GM21515 (cell line): ENCODE measurements at regions not wholly inside any gene's neighbourhood (a gene's known extent, or its start where the extent isn't known, plus 50 kb on each side); places are given as distances from the start of the nearest gene placed in this dataset.
"Not testable (repeated sequence)": the region's sequence is repeated elsewhere in the genome, so short reads cannot be mapped to it uniquely, and the experiment has no call there.

Source experiments
- ATAC-seq: cut with Tn5 transposase; IDR thresholded peaks from one replicate; pipeline ENCODE4 v1.9.1; 2021; ENCODE audit not compliant: unreplicated experiment

DNA sequence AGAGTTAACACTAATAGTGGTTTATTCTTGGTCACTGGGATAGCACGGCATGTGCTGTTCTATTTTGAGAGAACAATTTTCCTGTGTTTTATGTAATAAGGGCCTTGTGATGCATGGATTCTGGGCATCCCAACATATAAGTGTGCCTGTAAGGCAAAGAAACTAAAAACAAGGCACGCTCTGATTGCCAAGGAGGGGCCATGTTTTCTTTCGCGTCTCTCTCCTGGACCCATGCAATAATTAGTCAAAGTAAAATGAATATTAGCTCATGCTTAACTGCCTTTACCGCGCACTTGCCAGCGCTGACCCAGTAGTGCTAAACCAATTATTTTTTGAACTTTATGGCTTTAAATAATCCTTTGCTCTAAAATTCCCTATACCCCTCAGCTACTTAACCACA, 140.9 kb downstream of the PSAT1 start:
- no peak for ATAC-seq

DNA sequence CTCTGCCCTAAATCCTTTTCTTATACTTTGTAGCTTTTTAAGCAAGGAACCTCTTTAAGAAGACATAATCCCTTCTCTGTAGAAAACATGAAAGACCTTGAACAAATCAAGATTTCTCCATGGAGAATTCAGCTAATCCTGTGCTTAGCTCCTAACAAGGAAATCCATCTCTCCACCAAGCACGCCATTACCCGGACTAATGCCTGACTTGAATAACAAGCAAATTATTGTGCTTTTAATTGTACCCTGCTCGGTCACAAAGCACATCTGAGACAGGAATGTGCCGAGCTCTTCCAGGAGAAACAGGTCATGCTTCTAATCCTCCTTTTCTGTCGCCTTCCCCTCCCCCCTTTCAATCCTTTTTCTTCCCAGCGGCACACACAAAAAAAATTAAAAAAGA, 141.3 kb downstream of the PSAT1 start:
- no peak for ATAC-seq

DNA sequence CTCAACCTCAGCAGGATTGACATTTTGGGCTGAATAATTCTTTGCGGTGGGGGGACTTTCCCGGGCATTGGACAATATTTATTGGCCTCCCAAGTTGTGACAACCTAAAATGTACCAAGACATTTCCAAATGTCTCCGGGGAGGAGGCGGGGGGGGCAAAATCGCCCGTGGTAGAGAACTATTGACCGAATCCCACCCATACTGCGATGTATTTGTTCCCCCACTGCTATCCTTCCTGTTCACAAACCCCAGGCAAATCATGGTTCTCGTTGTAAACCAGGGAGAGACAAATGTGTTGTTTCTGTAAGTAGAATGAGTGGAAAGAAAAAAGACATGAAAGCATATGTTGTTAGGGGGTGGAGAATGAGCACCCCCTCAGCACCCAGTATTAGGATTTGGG, 141.9 kb downstream of the PSAT1 start:
- ATAC-seq = no peak

DNA sequence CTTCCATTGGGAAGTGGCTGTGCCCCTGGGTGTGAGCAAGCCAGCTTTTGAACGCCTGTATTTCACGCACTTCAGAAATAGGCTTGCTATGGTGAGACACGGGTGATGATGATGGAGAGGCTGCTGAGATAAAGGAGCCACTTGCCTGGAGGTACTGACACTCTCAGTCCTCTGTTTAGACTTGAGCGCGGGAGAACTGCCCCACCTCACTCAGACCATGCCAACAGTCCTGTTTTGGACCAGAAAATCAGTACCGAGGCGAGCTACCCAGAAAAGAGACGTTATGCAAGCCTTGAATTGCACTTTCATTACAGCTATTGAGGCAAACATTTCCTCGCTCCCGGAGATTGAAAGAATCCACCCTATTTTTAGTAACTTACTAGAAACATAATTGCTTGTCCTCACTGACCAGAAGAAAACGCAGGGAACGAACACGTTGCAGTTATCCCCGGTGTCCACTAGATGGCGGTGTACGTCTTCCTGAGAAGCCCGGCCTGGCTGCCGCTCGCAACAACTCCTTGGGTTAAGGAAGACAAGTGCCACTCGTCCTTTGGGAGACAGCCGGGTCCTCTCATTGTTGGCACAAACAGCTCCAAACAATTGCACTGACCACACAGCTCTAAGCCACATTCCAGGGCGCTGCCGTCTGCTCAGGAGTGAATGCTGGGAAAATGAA, 142.4 kb downstream of the PSAT1 start:
- peak; percentile 89 for ATAC-seq

DNA sequence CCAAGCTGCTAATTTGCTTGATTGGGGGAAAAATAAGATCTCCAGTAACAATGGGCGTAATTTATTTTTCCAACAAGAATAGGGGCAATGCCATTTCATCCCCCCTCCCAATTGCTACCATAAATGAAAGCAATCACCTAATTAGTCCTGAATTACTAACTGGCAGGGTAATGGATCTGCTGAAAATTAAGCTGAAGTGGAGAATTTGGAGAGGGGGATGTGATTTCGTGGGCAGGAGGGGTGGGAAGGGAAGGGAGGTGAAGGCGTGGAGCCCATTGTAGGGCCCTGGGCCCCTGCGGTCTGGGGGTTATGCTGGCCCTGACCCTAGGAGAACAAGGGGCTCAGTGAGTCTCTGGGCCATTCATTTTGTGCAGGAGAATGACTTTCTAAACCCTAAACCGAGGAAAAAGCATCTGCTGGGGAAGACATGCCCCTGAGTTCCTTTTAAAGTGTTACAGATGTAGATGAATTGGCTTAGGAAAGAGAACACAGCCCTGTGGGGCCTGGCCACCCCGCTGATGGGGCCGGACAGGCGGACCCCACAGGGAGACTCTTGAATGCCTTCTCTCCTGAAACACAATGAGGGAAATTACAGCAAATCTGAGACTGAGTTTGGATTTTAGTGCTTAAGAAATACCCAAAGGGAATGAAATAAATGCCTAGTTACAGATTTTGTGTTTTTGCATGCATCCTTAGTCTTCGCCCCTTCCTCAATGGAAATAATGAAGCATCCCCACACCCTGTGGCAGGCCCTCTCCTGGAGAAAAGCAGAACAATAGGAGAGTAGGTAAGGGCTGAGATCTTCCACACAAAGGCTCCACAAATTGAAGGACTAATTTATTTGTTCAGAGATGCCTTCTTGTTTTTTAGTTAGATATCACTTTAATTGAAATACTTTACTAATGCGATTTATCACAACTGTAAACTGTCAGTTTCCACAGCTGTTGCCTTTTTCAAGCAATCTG, 143.2 kb downstream of the PSAT1 start:
- ATAC-seq = no peak

DNA sequence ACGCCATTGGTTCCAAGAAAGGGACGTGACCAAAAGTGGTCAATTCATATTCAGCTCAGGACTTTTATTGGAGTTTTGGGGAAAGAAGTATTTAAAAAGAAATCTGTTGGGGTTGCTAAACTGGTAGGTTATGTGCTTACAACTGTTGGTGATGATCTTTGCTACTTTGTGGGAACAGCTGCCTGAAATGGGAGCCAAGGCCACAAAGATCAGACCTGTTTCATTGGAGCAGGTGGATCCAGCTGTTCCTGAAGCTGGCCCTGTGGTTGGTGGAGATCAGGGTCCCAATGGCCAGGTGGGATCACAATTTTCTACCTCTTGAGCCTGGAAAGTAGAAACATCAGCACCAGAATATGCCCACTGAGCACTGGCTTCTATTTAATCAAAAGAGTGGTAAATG, 144.5 kb downstream of the PSAT1 start:
- no peak for ATAC-seq

DNA sequence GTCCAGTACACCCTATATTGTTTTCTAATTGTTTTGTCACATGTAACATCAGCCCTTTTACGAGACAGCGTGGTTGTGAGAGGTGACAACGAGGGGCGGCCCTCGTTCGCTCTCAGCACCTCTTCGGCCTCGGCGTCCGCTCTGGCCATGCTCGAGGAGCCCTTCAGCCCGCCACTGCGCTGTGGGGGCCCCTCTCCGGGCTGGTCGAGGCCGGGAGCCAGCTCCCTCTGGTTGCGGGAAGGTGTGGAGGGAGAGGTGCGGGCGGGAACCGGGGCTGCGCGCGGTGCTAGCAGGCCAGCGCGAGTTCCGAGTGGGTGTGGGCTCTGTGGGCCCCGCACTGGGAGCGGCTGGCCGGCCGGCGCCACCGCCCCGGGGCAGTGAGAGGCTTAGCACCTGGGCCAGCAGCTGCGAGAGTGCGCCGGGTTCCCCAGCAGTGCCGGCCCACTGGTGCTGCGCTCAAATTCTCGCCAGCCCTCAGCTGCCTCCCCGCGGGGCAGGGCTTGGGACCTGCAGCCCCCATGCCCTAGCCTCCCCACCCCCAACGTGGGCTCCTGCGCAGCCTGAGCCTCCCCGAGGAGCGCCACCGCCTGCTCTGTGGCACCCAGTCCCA, 145.0 kb downstream of the PSAT1 start:
- no peak for ATAC-seq

DNA sequence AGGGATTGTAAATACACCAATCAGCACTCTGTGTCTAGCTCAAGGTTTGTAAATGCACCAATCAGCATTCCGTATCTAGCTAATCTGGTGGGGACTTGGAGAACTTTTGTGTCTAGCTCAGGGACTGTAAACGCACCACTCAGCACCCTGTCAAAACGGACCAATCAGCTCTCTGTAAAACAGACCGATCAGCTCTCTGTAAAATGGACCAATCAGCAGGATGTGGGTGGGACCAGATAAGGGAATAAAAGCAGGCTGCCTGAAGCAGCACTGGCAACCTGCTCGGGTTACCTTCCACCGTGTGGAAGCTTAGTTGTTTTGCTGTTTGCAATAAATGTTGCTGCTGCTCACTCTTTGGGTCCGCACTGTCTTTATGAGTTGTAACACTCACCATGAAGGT, 145.7 kb downstream of the PSAT1 start:
- not testable (repeated sequence) for ATAC-seq

DNA sequence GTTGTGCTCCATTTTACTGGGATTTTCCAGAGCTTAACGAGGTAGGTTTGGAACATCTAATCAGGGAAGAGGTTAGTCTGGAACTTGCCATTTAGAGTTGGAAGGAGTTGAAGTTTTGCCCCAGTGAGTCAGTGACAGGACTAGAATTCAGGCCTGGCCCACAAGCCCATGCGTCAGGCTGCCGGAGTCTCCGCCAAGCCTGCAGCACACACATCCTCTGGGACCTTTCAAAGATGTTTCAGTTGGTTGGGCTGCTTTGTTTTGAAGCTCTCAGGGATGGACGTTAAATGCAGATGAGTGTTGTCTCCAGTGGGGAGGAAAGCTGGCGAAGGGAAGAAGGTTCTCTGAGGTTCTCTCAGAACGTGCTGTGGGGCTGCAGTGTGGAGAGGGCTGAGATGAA, 147.0 kb downstream of the PSAT1 start:
- no peak for ATAC-seq

DNA sequence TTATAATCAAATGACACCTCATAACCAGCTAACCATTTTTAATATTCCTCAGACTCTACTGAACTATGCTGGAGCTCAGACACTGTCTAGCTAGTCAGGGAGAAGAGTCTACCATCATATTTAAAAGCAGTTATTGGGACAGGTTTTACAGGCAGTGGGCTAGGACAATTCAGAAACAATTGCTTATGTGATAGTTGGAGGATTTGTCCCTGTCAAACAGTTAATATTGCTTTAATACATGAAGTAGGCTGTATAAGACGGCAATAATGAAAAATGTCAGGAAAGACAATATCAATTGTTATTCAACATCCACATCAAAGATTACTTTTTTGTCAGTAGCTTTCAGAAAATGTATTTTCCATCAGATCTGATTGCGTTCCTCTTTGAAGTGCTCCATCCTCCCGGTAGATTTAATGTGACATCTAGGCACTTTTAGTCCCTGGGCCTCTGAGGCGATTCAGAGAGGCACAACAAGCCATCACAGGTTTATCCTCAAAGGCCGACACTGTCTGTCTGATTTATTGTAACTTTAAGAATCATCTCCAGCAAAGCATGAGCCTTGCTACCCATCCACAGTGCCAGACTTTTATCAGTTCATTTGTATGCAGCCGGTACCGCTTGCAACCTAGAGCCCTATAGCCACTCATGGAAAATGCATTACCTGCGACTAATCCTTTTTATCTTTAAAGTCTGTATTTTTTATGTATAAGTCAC, 152.2 kb downstream of the PSAT1 start:
- ATAC-seq = no peak

DNA sequence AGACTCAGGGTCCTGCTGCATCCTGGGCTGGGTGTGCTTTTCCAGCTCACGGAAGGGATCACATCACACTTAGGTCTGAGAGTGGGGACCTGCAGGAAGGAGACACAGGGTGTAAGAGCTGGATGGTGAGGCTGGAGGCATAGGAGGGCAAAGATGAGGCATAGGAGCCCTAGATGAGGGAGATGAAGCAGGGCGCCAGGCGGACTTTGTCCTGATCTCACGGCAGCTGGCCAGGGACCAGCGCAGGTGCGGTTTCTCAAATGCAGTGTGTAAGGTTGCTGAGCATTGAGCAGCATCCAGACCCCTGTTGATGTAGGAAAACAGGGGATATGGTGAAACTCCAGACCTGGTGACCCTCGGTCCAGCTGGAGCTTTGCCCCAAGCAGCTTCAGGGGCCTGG, 156.5 kb downstream of the PSAT1 start:
- no peak for ATAC-seq

DNA sequence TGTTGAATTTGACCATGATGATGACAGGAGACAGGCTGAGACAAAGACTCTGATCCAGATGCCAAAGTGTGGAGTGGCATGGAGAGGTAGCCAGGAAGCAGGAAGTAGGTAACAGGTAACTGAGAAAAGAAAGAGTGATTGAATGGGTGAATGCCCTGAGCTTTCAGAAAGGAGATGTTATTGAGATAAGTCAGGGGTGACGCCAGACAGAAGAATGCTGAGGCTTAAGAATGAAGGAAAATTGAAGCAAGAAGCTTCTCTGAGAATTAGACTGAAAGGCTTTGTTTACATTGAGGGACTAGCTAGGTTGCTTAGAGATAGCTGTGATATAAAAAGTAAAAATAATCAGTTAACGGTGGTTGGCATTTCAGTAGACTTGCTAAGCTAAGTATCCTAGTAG, 165.7 kb downstream of the PSAT1 start:
- ATAC-seq = no peak

DNA sequence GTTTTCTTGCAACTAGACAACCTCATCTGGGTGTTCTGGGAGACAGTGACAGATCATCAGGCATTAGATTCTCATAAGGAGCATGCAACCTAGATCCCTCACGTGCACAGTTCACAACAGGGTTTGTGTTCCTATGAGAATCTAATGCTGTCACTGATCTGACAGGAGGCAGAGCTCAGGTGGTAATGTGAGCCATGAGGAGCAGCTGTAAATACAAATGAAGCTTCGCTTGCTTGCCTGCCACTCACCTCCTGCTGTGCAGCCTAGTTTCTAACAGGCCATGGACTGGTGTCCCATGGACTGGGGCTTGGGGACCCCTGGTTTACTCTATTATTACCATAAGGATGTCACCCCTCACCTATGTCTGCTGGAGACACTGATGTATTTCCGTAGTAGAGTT, 166.8 kb downstream of the PSAT1 start:
- ATAC-seq = no peak

DNA sequence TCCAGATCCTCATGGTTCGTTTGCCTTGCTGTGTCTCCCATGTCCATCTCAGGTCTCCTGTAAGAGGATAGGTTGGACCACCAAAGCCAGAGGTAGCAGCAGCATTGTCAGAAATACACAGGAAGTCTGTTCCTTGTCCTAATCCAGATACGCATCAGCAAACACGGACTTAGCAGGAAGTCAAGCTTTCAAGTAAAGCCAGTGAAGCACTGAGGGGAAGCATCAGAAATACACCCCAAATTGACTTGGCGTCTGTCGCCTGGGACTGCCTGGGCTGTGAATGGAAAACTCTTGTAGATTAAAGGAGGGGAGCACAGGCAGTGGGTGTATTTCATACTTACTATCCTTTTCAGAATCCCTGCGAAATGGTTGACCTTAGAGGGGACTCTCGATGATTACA, 171.3 kb downstream of the PSAT1 start:
- no peak for ATAC-seq

DNA sequence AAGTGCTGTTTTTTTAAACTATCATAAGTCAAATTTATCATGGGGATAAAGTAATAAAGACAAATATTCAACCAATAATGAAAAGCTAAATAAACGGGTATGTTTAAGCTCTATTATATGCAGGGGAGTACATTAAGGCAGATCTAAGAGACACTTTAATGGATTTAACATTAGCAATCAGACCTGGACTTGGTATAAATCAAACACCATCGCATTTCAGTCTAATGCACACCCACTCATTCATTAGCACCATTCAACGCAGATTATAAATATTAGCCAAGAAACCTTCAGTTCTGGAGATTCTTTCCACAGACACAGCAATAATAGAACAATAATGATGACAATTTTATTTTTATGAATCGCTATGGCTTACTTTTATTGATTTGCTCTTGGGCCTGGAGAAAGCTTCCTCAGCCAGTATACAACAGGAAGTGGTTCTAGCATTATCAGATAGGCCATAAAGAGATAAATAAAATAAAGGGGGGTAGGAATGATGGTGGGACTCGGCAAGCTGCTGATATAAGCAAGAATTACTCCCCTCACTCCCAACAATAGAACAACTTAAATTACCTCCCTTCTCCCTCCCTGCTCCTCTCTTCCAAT, 172.2 kb downstream of the PSAT1 start:
- ATAC-seq = no peak

DNA sequence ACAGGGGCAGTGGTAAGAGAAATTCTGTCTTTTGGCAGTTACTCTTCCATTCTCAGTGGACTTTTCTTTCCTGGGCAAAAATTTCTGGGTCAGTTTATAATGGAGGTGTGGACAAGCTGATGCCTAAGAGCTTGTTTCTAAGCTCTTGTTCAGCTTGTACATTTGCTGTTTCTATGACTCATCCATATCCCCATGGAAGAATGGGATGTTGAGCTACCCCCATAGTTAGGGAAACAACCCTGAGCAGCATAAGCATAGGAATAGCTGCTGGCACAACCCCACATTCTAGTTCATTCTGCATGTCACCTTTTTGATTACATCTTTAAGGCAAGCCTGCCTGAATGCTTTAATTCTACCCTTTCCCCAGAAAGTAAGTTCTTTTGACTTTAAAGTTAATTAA, 173.3 kb downstream of the PSAT1 start:
- ATAC-seq = no peak

DNA sequence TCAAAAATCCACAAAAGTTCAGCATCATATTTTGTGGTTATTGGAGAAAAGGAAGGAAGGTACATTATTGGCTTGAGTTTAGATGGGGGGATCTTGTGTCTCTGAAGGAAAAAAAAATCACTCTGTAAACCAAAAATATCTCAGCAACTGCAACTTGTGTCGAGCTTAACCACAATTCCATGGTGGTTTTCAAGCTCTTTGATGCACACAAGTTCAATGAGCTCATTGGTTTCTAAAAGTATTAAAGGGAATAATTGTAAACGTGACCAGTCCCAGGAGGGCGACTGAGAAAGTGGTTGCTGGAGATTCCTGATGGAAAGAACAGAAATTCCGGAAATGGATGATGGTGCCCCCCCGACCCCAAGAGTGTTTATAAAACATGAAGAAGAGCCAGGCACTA, 173.8 kb downstream of the PSAT1 start:
- ATAC-seq = no peak

DNA sequence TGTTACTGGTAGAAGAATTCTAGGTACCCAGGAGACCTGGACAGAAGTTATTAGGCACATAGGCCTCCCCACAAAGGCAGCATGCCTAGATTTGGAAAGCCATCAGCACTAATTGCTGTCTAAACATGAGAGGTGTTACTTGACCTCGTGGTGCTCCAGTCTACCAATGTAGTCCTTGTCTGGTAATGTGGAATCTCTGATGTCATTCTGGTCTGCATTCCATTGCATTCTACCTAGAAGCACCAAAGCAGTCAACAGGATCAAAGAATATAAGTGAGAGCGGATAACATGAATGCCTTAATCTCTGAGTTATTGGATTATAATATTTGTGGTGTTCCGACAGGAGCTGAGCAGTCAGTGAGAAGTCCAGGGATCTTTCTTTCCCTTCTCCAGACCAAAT, 175.2 kb downstream of the PSAT1 start:
- ATAC-seq = no peak

DNA sequence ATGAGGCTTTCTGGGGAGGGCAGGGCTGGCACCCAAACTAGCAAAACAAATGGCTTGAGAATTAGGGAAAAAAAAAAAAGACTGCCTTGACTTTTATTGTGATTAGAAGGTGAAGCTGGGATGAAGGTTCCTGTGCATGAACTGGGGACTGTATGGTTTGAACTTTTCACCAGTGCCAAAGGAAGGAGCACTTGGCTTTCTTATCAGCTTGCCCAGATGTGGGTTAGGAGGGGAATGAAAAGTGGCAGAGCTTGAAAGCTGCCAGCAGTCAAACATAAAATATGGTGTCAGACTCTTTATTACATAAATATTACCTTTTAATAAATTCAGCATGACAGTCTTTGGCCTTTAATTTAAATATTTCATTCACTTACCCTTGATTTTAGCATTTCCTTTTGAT, 182.5 kb downstream of the PSAT1 start:
- no peak for ATAC-seq

DNA sequence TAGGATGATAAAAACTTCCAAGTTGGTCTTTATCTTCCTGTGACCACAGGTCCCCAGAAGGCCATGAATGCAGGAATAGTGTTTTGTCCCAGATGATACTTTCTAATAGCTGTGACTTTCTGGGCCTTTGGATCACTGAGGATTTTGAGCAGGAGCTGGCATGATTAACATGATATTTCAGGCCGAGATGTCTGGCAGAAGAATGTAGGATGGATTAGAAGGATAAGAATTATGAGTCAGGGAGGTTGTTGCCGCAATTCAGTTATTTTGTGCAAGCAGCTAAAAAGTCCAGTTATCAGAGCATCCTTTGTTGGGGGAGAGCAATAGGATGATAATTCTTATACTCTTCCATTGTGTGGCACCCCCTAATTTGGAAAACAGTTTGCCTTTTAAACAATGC, 189.7 kb downstream of the PSAT1 start:
- ATAC-seq = no peak

DNA sequence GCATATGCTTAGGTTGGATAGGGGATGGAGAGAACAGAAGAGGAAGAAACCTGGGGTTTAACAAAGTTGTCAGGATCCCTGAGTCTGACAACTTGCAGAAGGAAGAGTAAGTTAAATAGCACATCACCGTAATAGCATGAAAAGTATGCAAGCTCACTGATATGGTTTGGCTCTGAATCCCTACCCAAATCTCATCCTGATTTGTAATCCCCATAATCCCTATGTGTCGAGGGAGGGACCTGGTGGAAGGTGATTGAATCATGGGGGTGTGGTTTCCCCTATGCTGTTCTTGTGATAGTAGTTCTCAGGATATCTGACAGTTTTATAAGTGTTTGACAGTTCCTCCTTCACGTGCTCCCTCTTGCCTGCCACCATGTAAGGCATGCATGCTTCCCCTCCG, 193.3 kb downstream of the PSAT1 start:
- ATAC-seq = no peak
